ENCODE measurements at regions not wholly inside any gene's neighbourhood (a gene's known extent, or its start where the extent isn't known, plus 50 kb on each side); places are given as distances from the start of the nearest gene placed in this dataset.
"Not testable (repeated sequence)": the region's sequence is repeated elsewhere in the genome, so short reads cannot be mapped to it uniquely, and the experiment has no call there.

DNA sequence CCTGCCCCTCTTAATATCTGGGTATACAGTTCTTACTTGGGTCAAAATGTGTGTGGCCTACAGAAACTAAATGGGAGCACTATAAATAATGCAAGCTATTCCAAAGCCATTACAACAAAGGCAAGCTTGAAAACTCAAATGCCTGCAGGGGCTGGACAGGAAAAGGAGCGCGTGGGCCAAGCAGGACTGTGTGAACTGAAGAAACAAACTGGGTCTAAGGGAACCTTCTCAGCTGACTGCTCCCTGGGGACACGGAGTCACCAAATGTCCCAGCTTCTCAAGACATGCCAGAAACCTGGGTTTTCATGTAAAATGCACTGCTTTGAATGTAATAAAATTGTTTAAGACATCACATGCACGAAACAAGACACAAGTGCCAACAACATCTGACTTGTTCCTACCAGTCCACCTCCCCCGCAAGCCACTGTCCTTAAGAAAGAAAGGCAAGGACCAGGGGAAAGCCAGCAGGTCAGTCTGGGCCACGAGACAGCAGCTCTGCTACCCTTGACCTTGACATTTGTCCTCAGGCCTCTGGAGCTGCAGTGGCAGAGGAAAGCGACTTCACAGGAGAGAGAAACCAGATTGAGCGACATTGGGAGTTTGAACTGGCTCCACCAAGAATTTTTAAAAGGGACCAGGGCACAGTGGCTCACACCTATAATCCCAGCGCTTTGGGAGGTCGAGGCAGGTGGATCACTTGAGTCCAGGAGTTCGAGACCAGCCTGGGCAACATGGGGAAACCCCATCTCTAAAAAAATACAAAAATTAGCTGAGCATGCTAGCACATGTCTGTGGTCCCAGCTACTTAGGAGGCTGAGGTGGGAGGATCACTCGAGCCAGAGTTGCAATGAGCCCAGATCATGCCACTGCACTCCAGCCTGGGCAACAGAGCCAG, 89.7 kb upstream of the SH3BP4 start:
- DNase-seq = no peak

DNA sequence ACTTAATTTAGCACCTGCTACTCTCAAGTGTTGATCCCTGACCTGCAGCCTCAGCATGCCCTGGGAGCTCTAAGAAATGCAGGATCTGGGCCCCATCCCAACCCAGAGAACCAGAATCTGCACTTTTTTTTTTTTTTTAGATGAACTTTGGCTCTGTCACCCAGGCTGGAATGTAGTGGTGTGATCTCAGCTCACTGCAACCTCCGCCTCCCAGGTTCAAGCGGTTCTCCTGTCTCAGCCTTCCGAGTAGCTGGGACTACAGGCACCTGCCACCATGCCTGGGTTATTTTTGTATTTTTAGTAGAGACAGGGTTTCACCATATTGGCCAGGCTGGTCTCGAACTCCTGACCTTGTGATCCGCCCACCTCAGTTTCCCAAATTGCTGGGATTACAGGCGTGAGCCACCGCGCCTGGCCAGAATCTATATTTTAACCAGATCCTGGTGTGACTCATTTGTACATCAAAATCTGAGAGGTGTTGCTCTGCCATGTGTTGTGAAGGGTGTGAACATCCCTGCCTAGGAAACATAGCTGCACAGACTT, 92.4 kb upstream of the SH3BP4 start:
- not testable (repeated sequence) for DNase-seq

DNA sequence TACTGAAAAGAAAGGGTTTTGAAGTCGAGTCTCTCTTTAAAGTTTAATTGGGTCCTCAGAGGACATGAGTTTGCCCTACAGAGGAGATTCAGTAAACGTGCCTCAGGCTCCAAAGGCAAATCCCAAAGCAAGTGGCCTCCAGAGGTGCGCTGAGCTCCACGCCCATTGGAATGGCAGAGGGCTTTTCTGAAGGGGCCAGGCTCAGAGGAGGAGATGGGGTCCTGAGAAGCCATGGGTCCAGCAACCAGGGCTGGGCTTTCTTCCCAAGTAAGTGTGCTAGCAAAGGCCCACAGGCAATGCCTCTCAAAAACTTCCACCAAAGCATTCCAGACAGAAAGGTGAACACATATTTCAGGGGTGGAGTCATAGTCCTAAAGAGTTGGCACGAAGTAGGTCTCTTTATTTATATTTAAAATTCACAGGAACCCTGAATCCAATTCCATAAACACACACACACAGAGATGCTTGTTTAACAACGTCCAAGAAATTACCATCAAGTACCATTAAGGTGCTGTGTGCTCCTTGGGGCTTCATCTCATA, 93.0 kb upstream of the SH3BP4 start:
- DNase-seq = no peak

DNA sequence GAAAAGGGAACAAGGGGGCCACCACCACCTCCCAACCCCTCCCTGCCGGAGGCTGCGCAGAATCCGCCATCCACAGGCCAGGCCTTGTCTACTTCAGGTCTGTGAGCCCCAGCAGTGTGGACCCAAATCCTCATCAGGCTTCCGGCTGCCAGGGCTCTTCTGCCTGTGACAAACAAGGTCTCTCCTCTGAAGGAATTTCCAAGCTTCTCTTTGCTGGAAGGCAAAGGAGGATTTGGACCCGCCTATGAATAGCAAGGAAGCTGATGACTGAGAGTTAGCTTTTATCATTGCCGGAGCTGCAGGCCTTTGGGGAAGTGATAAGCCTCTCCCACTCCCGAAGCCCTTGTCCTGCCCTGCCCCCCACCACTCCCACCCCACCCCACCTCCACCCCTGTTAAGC, 93.7 kb upstream of the SH3BP4 start:
- DNase-seq = no peak

DNA sequence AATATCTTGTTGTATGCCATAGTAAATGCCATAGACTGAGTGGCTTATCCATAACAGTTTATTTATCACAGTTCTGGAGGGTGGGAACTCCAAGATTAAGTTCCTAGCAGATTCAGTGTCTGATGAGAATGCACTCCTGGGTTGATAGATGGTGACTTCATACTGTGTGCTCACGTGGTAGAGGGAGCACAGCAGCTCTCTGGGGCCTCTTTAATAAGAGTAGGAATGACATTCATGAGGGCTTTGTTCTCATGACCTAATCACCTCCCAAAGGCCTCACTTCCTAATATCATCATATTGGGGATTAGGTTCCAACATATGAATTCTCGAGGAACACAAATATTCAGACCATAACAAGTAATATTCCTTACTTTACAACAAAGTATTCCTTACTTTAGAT, 98.1 kb upstream of the SH3BP4 start:
- DNase-seq = peak; percentile 52

DNA sequence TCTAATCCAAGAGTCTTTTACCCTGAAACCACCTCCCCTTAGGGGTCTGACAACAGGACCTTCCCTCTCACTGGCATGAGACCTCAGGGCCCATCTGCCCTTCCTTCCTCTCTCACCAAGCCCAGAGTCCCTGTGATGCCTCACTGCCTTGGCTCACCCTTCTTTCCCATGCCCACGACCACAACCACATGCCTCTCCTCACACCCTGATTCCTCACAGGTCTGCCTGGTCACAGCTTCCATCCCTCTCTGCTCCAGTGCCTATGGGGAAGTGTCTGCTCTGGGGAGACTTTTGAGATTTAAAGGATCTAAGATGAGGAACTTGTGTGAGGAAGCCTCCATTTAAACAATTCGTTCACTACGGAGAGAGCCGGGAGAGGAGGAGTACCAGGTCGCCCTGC, 98.9 kb upstream of the SH3BP4 start:
- no peak for DNase-seq

DNA sequence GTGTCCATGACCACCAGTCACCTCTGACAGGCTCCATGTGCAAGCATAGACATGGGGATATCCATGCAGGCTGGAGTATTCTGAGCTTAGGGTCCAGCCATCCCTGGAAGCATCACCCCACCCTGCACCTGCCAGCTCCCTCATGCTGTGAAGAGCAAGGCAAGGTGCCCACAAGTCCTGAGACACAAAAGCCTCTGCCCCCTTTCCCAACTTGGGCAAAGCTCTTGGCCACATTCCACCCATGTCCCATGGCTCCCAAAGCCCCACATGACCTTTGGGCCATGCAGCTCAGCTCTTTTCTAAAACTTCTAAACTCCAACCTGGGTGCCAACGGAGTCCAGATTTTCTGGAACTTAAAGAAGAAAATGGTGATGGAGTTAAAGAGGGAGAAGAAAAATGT, 99.8 kb upstream of the SH3BP4 start:
- no peak for DNase-seq

DNA sequence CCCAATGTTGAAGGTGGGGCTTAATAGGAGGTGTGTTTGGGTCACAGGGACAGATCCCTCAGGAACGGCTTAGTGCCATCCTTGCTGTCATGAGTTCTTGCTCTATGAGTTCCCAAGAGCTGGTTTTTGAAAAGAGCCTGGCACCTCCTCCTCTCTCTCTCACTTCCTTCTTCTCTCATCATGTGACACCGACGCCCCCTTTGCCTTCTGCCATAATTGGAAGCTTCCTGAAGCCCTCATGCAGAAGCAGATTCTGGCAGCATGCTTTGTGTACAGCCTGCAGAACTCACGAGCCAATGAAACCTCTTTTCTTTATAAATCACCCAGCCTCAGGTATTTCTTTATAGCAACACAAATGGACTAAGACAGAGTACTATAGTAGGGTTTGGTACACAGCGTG, 100.4 kb upstream of the SH3BP4 start:
- no peak for DNase-seq

DNA sequence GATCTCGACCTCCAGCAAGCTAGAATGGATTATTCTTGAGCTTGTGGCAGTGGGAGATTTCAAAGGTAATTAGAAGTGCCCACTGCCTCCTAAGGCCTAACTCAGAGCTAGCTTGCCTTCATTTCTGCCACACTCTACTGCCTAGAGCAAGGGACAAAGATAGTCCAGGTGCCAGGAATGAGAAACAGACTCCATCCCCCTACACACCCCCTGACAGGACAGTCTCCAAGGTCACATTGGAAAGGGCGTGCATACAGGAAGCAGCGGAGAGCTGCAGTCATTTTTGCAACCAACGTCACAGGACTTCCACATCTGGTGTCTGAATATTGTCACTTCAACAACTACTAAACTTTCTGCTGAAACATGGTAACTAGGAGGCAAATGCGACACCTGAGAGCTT, 101.0 kb upstream of the SH3BP4 start:
- DNase-seq = no peak

DNA sequence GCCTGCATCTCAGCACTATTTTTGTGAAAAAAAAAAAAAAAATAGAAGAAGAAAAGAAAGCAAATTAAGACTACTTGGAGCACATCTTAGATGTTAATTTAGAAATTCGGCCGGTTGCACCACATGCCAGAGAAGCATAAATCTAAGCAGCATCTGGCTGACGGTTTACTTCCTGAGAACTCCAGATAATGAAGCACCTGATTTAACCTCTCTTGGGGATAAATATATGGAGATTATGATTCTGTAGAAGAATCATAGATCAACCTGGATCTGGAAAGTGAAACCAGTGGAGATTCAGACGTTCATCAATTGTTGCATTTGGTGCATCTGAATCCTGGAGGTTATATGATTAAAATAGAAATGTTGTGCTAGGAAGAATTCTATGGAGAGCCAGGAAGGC, 102.1 kb upstream of the SH3BP4 start:
- no peak for DNase-seq

DNA sequence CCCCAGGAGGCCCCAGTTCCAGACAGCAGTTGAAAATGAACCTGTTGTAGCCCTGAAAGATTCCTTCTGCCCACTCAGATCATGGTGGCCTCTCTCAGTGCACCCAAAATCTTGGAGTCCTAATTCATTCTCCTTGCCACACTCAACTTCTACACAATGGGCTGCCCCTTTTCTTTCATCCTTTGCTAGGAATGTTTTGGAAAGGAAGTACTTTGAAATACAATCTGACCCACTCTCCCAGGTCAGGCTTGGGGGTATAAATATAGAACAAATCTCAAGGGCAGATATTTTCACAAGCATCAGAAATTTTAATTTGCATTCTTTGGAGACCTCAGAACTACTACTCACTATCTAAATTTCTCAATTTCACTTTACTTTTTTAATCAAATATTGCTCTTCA, 103.2 kb upstream of the SH3BP4 start:
- DNase-seq = no peak

DNA sequence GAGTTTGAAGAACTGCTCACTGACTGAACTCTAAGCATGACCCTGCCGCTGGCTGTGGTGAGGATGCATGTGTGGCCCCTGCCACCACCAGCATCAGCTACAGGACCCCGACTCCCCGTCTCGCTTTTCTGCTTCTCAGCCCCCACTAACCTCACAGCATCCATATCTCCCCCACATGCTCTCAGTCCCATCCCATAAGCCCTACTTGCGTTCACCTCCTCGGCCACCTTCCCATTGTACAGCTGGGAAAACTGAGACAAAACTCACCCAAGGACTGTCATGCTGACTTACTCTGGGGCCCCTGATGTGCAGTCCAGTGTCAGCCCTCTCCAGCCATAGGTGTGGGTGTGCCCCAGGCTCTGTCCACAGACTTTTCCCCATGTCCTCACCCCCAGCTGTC, 104.2 kb upstream of the SH3BP4 start:
- no peak for DNase-seq

DNA sequence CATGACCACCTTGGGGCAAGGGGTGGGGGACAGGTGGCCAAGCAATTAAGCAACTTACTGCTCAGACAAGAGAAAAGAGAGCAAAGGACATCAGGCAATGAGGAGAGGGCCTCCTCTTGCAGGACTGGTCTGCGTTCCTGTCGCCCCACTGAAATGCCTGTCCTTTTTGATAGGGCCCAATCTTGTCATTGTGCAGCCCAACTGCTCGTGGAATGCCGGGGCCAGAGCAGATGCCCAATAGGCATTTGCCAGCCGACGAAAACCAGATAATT, 104.5 kb upstream of the SH3BP4 start:
- no peak for DNase-seq

DNA sequence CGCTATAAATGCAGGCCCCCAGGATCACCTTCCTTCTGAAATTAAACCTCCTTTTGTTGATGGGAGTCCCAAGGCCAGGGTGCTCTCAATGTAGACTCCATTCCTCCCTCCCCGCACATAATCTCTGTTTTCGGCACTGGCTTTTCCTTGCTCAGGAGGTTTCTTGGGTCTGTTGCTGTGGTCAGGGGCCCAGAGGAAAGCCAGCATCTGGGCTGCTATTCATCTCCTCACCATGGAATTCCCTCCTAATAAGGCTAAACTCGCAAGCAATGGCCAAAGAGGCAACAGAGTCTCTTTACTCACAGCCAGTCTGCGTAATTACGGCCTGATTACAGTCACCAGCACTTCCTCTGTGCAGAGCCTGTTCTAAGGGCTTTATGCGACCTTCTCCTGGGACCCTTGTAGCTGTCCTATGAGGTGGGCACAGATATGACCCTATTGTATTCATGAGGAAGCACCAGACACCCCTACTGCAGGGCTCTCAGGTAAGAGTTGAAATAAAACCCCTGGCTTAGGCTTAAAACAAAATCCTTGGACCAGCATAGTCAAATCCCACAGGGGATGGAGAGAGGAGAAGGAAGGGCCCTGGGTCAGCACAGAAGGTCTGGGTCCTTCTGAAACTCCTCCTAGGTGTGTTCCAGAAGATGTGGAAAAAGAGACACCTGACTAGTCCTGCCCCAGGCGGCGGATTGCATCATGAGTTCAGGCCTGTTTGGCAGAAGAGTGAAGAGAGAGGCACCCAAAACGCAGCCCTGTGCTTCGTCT, 105.0 kb upstream of the SH3BP4 start:
- no peak for DNase-seq

DNA sequence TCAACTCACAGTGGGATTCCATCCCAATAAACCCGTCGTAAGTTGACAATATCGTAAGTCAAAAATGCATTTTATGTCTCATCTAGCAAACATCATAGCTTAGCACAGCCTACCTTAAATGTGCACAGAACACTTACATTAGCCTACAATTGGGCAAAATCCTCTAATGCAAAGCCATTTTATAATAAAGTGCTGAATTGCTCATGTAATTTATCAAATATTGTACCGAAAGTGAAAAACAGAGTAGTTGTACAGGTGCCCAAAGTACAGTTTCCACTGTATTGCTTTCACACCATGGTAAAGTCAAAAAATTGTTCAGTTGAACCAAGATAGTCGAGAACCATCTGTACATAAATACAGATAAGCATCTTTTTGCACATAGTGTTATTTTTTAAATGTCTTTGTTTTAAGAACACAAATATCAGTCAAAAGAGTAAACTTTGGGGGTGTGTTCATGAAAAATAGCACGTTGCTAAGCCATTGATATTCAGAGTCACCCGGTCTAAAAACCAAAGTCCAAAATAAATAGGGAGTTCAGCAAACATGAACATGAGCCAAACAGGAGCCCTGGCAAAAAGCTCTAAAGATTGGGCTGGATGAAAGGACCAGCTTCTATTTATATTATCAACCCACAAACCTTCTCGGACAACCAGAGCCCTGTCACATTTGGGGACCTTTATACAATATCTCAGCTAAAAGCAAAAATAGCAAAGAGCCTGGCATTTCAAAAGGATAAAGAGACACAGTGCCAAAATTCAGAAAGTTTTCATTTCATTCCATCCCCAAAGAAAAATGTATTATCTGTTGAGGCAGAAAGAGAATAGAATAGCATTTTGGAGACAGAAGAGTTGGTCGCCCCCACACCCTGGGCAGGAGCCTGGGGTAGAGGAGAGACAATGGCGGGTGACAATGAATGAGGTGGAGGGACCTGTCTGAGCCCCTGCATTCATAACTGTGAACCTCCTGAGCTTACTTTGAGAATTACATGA, 105.9 kb upstream of the SH3BP4 start:
- no peak for DNase-seq

DNA sequence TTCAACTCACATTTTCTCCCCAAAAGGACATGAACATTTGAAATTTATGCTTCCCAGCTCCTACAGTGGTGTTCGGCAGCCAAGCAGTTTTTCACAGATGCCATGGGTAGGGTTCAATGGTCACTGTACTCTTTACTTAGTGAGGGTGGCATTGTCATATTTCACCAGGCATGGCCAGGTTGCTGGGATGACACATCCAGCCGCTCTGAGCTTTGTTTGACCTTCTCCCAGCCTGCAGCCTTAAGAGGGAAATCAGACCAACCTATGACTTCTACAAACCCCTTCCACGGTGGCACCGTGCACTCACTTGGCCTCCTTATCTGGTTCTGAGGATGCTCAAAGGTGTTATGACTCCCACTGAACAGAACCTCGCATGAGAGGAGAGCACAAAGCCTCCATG, 108.4 kb upstream of the SH3BP4 start:
- DNase-seq = no peak

DNA sequence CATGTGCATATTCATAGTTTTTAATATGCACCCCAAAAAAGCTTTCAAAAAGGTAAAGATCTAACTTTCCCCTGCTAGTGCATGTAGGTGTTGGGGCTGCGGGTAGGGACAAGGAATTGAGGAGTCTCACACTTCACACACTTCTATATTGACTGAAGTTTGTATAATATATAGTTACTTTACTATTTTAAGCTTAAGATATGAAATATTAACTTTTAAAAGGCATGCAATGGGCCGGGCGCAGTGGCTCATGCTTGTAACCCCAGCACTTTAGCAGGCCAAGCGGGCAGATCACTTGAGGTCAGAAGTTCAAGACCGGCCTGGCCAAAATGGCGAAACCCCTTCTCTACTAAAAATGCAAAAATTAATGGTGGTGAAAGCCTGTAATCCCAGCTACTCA, 109.1 kb upstream of the SH3BP4 start:
- no peak for DNase-seq

DNA sequence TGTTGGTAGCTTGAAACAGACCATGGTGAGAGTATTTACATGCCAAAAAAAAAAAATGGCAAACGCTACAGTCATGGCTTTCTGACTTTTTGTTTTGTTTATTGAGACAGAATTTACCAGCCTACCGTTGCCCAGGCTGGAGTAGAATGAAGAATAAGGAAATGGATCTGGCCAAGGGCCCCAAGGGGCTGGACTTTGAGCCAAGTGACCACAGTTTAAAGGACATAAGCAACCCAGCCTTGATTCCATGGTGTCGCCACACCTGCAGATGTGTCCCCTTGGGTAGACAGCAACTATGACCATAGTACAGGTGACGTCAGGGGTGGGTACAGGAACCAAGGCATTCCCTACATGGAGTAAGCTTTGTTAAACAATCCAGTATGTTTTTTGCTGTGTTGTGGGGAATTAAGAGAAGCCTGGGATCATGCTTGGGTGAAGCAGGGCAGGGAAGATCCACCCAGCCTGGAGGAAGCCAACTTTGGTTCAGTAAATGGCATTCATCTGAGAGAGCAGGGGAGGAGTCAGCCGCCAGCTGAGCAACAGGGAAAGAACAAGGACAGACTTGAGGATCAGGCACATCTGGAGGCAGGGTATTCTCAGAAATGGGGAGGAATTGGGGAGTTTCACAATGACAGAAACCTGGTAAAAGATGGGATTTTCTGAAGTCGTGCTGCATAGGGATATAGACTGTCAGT, 110.3 kb upstream of the SH3BP4 start:
- DNase-seq = no peak

DNA sequence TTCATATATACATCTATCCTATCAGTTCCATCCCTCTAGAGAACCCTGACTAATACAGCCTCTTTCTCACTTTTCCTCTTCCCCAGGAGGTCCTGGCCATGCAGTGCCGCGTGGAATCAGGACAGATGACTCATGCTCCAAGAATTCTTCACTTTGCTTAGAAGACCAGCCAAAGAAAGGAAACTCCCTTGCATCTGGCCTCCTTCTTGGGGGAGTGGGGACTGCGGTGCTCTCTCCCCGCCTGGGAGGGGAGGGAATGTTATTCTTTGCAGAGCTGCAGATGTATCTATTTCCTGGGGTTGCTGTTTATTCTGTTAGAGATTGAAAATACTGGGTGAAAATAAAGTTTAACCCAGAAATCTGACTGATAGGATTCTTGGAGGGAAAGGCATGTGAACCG, 111.5 kb upstream of the SH3BP4 start:
- DNase-seq = no peak

DNA sequence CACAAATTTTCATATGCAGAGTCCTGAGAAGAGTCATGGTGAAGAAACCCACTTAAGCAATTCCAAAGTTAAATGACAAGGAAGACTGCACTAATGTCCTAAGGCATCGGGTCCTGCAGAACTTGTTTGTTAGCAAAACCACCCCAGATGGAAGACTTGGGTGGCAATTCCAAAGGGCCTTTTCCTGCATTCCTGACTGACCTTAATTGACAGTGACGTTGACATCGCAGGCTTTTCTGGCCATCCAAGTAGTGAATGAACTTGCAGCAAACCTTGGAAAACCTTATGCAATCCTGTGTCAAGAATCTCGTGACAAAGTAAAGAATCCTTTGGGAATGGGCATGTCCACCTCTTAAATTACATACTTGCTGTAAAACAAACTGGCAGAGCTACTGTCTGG, 112.5 kb upstream of the SH3BP4 start:
- peak; percentile 14 for DNase-seq

DNA sequence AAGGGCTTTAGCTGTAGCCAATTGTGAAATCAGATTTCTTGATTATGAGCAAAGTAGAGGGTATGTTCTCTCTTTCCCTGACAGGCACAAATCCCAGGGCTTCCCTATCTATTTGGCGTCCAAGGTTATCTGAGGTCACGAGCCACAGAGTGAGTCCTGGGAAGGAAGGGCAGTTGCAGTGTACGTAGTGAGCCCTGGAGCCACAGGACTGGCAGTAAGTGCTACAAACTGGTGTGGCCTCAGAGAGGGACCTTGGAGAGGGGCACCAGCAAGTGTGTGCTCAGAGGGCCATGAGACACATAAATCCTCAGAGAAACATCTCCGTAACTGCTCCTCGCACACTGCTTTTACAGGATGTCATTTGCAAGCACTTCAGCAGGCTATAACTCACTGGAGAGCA, 115.5 kb upstream of the SH3BP4 start:
- DNase-seq = no peak

DNA sequence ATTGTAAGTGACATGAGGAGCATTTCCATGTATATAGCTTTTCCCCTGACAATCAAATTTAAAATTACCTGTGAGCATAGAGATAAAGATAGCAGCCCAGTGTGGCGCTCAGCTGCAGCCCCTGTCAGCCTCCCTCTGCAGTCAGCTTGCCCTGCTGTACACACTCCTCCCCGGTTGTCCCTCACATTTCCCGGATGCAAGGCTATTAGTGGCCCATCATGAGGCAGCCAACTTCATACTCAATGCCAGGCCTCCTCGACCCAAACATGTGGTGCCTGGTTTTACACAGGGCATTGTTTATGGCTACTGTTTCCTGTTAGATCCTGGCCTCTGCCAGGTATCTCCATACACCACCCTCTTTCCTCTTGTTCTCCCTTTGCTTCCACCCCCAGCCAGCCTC, 116.1 kb upstream of the SH3BP4 start:
- no peak for DNase-seq

Data from NCI-H526 treated with DMSO at 0.1 percent for 48 hours (cell line).